Esophagus muscularis mucosa (tissue), 4 donors: ENCODE measurements at regions not wholly inside any gene's neighbourhood (a gene's known extent, or its start where the extent isn't known, plus 50 kb on each side); places are given as distances from the start of the nearest gene placed in this dataset.

Experiments
- EP300 ChIP-seq: sonication (generic); formaldehyde crosslinking; IDR thresholded peaks from one replicate; pipeline ENCODE4 v1.6.1; 2017; ENCODE audit warnings: antibody characterized with exemption
- POLR2A ChIP-seq: fragments of 450-650 bp; IDR thresholded peaks from one replicate; pipeline ENCODE4 v1.6.1; 2017; ENCODE audit warnings: antibody characterized with exemption, moderate library complexity, mild to moderate bottlenecking, low read depth
- TF ChIP-seq, protein P1 (sequence below), 3 experiments: fragments of 200-600 bp in 2 of 3; fragments of 450-650 bp in 1 of 3; sonication (generic) in 2 of 3; IDR thresholded peaks; one replicate each; pipeline ENCODE4 v1.5.1; 2017 to 2019; ENCODE audit warnings: antibody characterized with exemption in 3 of 3, mild to moderate bottlenecking in 2 of 3, moderate library complexity in 1 of 3

GRCh38 chr11:110986016-110986415 is 259.5 kb upstream of the POU2AF2 start:
- TF ChIP-seq, protein P1, sequence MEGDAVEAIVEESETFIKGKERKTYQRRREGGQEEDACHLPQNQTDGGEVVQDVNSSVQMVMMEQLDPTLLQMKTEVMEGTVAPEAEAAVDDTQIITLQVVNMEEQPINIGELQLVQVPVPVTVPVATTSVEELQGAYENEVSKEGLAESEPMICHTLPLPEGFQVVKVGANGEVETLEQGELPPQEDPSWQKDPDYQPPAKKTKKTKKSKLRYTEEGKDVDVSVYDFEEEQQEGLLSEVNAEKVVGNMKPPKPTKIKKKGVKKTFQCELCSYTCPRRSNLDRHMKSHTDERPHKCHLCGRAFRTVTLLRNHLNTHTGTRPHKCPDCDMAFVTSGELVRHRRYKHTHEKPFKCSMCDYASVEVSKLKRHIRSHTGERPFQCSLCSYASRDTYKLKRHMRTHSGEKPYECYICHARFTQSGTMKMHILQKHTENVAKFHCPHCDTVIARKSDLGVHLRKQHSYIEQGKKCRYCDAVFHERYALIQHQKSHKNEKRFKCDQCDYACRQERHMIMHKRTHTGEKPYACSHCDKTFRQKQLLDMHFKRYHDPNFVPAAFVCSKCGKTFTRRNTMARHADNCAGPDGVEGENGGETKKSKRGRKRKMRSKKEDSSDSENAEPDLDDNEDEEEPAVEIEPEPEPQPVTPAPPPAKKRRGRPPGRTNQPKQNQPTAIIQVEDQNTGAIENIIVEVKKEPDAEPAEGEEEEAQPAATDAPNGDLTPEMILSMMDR (IDR thresholded peaks at IDR 0.05): no peak
- TF ChIP-seq POLR2A: no peak
- no peak for TF ChIP-seq EP300
